ENCODE measurements at regions not wholly inside any gene's neighbourhood (a gene's known extent, or its start where the extent isn't known, plus 50 kb on each side); places are given as distances from the start of the nearest gene placed in this dataset.

- Histone ChIP-seq H3K36me3 (ENCODE audit: insufficient read depth, insufficient read length, low read length) (no peaks in the 10 kb centered on the region), H3K4me3 (ENCODE audit: insufficient read length, low read depth) (no peak overlapping the region), H3K4me1 (ENCODE audit: insufficient read depth, insufficient read length) (no peaks in the 10 kb centered on the region), H3K9me3 (ENCODE audit: insufficient read depth, low read length) (peaks cover 11% of the 10 kb centered on the region; the same call in 1 of the 2 replicates), H3K9ac (ENCODE audit: insufficient read length, low read depth) (no peak overlapping the region), H3K27me3 (ENCODE audit: insufficient read depth, insufficient read length) (no peaks in the 10 kb centered on the region)
- TF ChIP-seq ZNF274 (IDR thresholded peaks at IDR 0.05; ENCODE audit: low read depth, low read length): no peak
- no peak for TF ChIP-seq YY1 (IDR thresholded peaks at IDR 0.05; ENCODE audit: insufficient read depth, insufficient read length)
- no peak for TF ChIP-seq SUZ12 (IDR thresholded peaks at IDR 0.05; ENCODE audit: extremely low read depth, insufficient read depth, insufficient read length)
- DNase-seq (ENCODE audit: low read depth, low spot score): no peak
Measured at GRCh38 chr6:145442110-145442509, 293.2 kb downstream of the EPM2A start.

DNA sequence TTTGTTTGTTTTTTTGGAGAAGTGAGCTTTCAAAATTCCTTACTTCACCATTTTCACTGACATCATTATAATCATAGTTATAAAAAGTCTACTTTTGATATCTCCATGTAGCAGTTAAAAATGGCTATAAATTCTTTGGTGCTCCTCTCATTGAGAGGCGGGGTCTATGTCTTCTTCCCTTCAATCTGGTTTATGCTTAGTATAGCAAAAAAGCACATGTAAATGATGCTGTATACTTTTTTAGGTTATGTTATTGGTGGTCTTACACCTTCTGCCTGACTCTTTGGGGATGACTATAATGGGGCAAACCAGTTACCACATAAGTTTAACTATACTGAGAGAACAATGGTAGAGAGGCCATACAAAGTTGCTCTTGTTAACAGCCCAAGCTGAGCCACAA lies 289.6 kb downstream of the EPM2A start:
- H3K9me3 ChIP-seq (ENCODE audit: insufficient read depth, low read length): peaks cover 11% of the 10 kb centered on the region; the same call in 1 of the 2 replicates
- DNase-seq (ENCODE audit: low read depth, low spot score): no peak
- H3K27me3 ChIP-seq (ENCODE audit: insufficient read depth, insufficient read length): no peaks in the 10 kb centered on the region
- no peak overlapping the region for H3K9ac ChIP-seq (ENCODE audit: insufficient read length, low read depth)
- H3K4me1 ChIP-seq (ENCODE audit: insufficient read depth, insufficient read length): no peaks in the 10 kb centered on the region
- H3K4me3 ChIP-seq (ENCODE audit: insufficient read length, low read depth): no peak overlapping the region
- no peaks in the 10 kb centered on the region for H3K36me3 ChIP-seq (ENCODE audit: insufficient read depth, insufficient read length, low read length)
- TF ChIP-seq SUZ12 (IDR thresholded peaks at IDR 0.05; ENCODE audit: extremely low read depth, insufficient read depth, insufficient read length) (no peak), YY1 (IDR thresholded peaks at IDR 0.05; ENCODE audit: insufficient read depth, insufficient read length) (no peak), ZNF274 (IDR thresholded peaks at IDR 0.05; ENCODE audit: low read depth, low read length) (no peak)

GRCh38 chr6:145451029-145451428 lies 284.3 kb downstream of the EPM2A start:
- no peak overlapping the region for H3K9ac ChIP-seq (ENCODE audit: insufficient read length, low read depth)
- no peak for TF ChIP-seq YY1 (IDR thresholded peaks at IDR 0.05; ENCODE audit: insufficient read depth, insufficient read length)
- H3K9me3 ChIP-seq (ENCODE audit: insufficient read depth, low read length): peaks cover 6% of the 10 kb centered on the region; the same call in 1 of the 2 replicates

GRCh38 chr6:145453376-145453775 lies 281.9 kb downstream of the EPM2A start:
- Histone ChIP-seq H3K4me3 (ENCODE audit: insufficient read length, low read depth) (no peak overlapping the region), H3K27me3 (ENCODE audit: insufficient read depth, insufficient read length) (no peaks in the 10 kb centered on the region), H3K9ac (ENCODE audit: insufficient read length, low read depth) (no peak overlapping the region), H3K9me3 (ENCODE audit: insufficient read depth, low read length) (no peaks in the 10 kb centered on the region), H3K36me3 (ENCODE audit: insufficient read depth, insufficient read length, low read length) (no peaks in the 10 kb centered on the region), H3K4me1 (ENCODE audit: insufficient read depth, insufficient read length) (no peaks in the 10 kb centered on the region)
- no peak for TF ChIP-seq SUZ12 (IDR thresholded peaks at IDR 0.05; ENCODE audit: extremely low read depth, insufficient read depth, insufficient read length)
- no peak for TF ChIP-seq ZNF274 (IDR thresholded peaks at IDR 0.05; ENCODE audit: low read depth, low read length)
- no peak for TF ChIP-seq YY1 (IDR thresholded peaks at IDR 0.05; ENCODE audit: insufficient read depth, insufficient read length)
- DNase-seq (ENCODE audit: low read depth, low spot score): no peak

More at GRCh38 chr6:145451029-145451428, 284.3 kb downstream of the EPM2A start:
- no peaks in the 10 kb centered on the region for H3K36me3 ChIP-seq (ENCODE audit: insufficient read depth, insufficient read length, low read length)
- no peaks in the 10 kb centered on the region for H3K27me3 ChIP-seq (ENCODE audit: insufficient read depth, insufficient read length)
- H3K4me3 ChIP-seq (ENCODE audit: insufficient read length, low read depth): no peak overlapping the region
- DNase-seq (ENCODE audit: low read depth, low spot score): no peak
- no peaks in the 10 kb centered on the region for H3K4me1 ChIP-seq (ENCODE audit: insufficient read depth, insufficient read length)

DNA sequence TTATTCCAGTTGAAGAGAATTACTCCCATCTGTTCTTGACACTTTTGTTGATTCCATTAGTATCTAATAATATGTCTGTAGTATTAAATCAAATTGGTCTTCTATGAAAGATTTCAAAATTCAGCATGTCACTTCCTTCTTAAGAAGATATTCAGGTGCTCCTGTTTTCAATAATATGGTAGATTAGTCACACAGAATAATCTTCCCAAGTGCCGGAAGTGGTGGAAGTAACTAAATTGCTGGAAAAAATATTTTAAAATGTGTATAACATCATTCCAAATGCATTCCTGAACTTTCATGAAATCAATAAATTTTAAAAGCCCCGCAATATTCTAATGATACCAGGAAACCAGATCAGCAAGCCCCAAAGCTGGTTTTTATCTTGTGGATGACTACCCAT lies 281.3 kb downstream of the EPM2A start:
- H3K4me1 ChIP-seq (ENCODE audit: insufficient read depth, insufficient read length): no peaks in the 10 kb centered on the region
- no peaks in the 10 kb centered on the region for H3K27me3 ChIP-seq (ENCODE audit: insufficient read depth, insufficient read length)
- no peaks in the 10 kb centered on the region for H3K9me3 ChIP-seq (ENCODE audit: insufficient read depth, low read length)
- no peak overlapping the region for H3K9ac ChIP-seq (ENCODE audit: insufficient read length, low read depth)
- TF ChIP-seq YY1 (IDR thresholded peaks at IDR 0.05; ENCODE audit: insufficient read depth, insufficient read length): no peak
- no peak for TF ChIP-seq ZNF274 (IDR thresholded peaks at IDR 0.05; ENCODE audit: low read depth, low read length)
- no peak for TF ChIP-seq SUZ12 (IDR thresholded peaks at IDR 0.05; ENCODE audit: extremely low read depth, insufficient read depth, insufficient read length)
- no peak for DNase-seq (ENCODE audit: low read depth, low spot score)
- no peak overlapping the region for H3K4me3 ChIP-seq (ENCODE audit: insufficient read length, low read depth)
- no peaks in the 10 kb centered on the region for H3K36me3 ChIP-seq (ENCODE audit: insufficient read depth, insufficient read length, low read length)

GRCh38 chr6:145457556-145457955 lies 277.8 kb downstream of the EPM2A start:
- Histone ChIP-seq H3K9me3 (ENCODE audit: insufficient read depth, low read length) (no peaks in the 10 kb centered on the region), H3K4me3 (ENCODE audit: insufficient read length, low read depth) (no peak overlapping the region), H3K4me1 (ENCODE audit: insufficient read depth, insufficient read length) (no peaks in the 10 kb centered on the region), H3K36me3 (ENCODE audit: insufficient read depth, insufficient read length, low read length) (no peaks in the 10 kb centered on the region), H3K27me3 (ENCODE audit: insufficient read depth, insufficient read length) (no peaks in the 10 kb centered on the region), H3K9ac (ENCODE audit: insufficient read length, low read depth) (no peak overlapping the region)
- no peak for DNase-seq (ENCODE audit: low read depth, low spot score)
- TF ChIP-seq SUZ12 (IDR thresholded peaks at IDR 0.05; ENCODE audit: extremely low read depth, insufficient read depth, insufficient read length): no peak
- no peak for TF ChIP-seq ZNF274 (IDR thresholded peaks at IDR 0.05; ENCODE audit: low read depth, low read length)
- TF ChIP-seq YY1 (IDR thresholded peaks at IDR 0.05; ENCODE audit: insufficient read depth, insufficient read length): no peak

DNA sequence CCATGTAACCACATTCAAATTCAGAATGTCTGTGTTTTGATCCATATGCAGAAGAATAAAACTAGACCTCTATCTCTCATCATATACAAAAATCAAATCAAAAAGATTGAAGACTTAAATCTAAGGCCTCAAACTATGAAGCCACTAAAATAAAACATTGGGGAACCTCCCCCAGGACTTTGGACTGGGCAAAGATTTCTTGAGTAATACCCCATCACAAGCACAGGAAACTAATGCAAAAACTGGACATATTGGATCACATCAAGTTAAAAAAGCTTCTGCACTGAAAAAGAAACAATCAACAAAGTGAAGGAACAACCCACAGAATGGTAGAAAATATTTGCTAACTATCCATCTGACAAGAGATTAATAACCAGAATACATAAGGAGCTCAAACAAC lies 266.8 kb downstream of the EPM2A start:
- no peaks in the 10 kb centered on the region for H3K4me1 ChIP-seq (ENCODE audit: insufficient read depth, insufficient read length)
- no peak for TF ChIP-seq SUZ12 (IDR thresholded peaks at IDR 0.05; ENCODE audit: extremely low read depth, insufficient read depth, insufficient read length)
- no peak for TF ChIP-seq YY1 (IDR thresholded peaks at IDR 0.05; ENCODE audit: insufficient read depth, insufficient read length)
- no peak for TF ChIP-seq ZNF274 (IDR thresholded peaks at IDR 0.05; ENCODE audit: low read depth, low read length)
- H3K36me3 ChIP-seq (ENCODE audit: insufficient read depth, insufficient read length, low read length): no peaks in the 10 kb centered on the region
- no peaks in the 10 kb centered on the region for H3K9me3 ChIP-seq (ENCODE audit: insufficient read depth, low read length)
- H3K4me3 ChIP-seq (ENCODE audit: insufficient read length, low read depth): no peak overlapping the region
- DNase-seq (ENCODE audit: low read depth, low spot score): no peak
- H3K27me3 ChIP-seq (ENCODE audit: insufficient read depth, insufficient read length): no peaks in the 10 kb centered on the region
- H3K9ac ChIP-seq (ENCODE audit: insufficient read length, low read depth): no peak overlapping the region

GRCh38 chr6:145469021-145469420 lies 266.3 kb downstream of the EPM2A start:
- TF ChIP-seq YY1 (IDR thresholded peaks at IDR 0.05; ENCODE audit: insufficient read depth, insufficient read length): no peak
- no peak for TF ChIP-seq SUZ12 (IDR thresholded peaks at IDR 0.05; ENCODE audit: extremely low read depth, insufficient read depth, insufficient read length)
- TF ChIP-seq ZNF274 (IDR thresholded peaks at IDR 0.05; ENCODE audit: low read depth, low read length): no peak
- Histone ChIP-seq H3K4me3 (ENCODE audit: insufficient read length, low read depth) (no peak overlapping the region), H3K9me3 (ENCODE audit: insufficient read depth, low read length) (no peaks in the 10 kb centered on the region), H3K36me3 (ENCODE audit: insufficient read depth, insufficient read length, low read length) (no peaks in the 10 kb centered on the region), H3K27me3 (ENCODE audit: insufficient read depth, insufficient read length) (no peaks in the 10 kb centered on the region), H3K4me1 (ENCODE audit: insufficient read depth, insufficient read length) (no peaks in the 10 kb centered on the region), H3K9ac (ENCODE audit: insufficient read length, low read depth) (no peak overlapping the region)
- DNase-seq (ENCODE audit: low read depth, low spot score): no peak

Measured in NT2/D1 (cell line).